Fibroblast of upper back skin (primary cell): ENCODE measurements at regions not wholly inside any gene's neighbourhood (a gene's known extent, or its start where the extent isn't known, plus 50 kb on each side); places are given as distances from the start of the nearest gene placed in this dataset.
"Not testable (repeated sequence)": the region's sequence is repeated elsewhere in the genome, so short reads cannot be mapped to it uniquely, and the experiment has no call there.

Experiments
- DNase-seq: peaks from one replicate; pipeline ENCODE4 v3.0.0-alpha.2; 2013

DNA sequence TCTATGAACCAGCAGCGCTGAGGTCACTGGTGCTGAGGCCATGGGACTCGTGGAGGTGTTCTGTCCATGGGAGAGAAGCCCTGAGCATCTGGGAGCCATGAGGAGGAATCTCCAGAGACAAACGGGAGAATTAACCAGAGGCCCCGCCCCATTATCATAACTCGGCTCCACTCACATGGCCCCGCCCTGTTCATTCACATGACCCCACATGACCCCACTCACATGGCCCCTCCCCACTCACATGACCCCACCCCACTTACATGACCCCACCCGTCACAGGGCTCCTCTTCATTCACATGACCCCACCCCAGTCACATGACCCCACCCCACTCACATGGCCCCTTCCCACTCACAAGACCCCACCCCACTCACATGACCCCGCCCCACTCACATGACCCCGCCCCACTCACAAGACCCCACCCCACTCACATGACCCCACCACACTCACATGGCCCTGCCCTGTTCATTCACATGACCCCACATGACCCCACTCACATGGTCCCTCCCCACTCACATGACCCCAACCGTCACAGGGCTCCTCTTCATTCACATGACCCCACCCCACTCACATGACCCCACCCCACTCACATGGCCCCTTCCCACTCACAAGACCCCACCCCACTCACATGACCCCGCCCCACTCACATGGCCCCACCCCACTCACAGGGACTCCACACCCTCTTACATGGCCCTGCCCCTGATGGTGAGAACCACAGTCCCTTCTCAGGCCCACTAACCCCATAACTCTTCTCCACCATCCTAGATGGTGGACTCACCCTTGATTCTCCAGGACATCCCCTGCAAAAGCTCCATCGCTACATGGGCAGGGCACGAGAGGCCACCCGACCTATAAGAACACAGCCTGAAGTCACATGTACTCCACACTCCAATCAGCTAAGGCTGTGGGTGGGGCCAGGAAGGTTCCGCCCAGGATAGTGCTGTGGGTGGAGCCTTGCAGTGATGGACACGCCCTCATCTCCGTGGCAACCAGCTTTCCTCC, 151.1 kb upstream of the SFSWAP start:
- DNase-seq = no peak

DNA sequence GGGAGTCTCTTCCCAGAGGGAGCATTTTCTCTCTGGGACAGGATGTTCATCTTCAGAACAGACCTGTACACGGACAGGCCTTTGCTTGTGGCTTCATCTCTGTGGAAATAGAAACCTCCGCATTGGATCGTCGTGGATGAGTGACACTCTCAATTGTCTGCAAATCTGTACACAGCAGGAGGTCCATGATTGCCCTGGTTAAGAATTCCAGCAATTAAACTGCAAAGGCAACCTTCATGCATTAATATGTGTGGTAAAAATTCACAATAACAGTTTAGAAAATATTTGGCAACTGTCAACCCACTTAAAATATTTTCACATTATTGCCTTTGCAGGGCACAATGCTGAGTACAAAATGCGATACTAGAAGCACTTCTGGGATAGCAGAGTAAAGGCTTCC, 149.8 kb upstream of the SFSWAP start:
- DNase-seq = no peak

DNA sequence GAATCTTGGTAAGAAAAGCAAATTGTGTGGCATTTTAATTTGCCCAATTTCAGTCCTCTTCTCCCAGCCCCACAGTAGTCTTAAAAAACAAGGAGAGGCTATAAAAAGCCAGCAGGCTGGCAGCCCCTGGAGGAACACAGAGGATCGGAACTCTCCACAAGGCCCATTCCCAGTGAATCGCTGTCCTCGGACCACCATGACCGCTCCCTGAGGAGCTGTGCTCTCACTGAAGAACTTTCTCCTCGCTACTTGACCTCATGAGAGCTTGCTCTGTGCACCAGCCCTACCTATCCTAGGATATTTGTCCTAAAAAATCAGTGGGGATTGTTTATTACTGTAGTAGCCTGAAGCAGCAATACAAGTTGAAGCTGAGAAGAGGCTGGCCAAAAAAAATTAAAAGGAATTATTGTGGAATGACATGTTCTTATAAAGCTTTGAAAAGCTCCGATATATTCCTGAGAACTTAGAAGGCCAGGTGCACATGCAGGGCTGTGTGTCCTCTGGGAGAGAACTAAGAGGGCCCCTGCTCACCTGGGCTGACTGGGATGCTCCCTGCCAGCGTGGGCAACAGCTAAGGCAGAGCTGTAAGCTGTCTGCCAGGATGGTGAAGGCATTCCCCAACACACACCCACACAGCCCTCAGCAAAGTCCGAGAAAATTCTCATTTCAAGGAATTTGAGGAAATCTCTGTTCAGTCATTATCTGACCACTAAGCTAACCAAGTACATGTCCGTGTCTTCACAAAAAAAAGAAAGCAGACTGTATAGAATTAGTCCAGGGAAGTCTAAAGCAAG, 148.8 kb upstream of the SFSWAP start:
- no peak for DNase-seq

DNA sequence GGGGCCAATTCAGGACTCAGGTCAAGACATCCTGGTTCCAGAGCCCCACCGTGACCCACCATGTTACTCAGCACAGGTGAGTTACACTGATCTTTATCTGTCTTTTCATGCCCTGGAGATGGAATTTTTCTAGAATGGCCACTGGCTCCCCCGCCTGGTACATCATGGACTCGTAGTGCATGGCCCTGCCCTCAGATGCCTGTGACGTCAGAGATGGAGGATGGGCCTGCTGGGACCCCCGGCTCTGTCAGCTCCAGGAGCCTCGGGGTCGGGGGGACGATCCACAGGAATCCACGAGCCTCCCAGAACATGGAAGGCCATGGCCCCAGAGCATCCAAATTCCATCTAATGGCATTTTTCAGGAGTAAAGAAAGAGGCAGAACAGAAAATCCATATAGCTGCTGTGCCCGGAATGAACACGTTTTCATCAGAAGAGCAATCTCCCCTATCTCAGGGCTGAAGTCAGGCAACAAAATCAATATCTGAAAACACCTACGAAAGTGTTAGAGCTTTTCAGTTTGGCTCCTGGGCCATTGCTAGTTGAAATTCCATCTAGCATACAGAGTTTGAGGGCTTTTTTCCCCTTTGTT, 146.7 kb upstream of the SFSWAP start:
- not testable (repeated sequence) for DNase-seq

DNA sequence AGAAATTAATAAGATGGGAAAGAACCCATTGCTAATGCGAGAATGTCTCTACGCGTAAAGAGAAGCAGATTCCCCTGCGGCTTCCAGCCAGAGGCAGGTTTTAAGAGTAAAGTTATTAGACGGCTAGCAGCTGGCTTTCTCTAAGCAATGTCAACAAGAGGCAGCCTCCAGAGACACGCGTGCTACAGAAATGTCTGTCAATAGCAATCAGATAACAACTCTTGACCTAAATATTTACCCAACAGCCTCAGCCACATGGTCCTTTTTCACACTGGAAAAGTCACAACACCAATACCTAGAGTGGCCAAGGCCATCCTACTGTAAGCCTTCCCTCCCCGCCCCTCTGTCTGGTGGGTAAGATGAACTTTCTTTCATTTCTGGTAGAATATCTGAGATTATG, 146.0 kb upstream of the SFSWAP start:
- DNase-seq = no peak

DNA sequence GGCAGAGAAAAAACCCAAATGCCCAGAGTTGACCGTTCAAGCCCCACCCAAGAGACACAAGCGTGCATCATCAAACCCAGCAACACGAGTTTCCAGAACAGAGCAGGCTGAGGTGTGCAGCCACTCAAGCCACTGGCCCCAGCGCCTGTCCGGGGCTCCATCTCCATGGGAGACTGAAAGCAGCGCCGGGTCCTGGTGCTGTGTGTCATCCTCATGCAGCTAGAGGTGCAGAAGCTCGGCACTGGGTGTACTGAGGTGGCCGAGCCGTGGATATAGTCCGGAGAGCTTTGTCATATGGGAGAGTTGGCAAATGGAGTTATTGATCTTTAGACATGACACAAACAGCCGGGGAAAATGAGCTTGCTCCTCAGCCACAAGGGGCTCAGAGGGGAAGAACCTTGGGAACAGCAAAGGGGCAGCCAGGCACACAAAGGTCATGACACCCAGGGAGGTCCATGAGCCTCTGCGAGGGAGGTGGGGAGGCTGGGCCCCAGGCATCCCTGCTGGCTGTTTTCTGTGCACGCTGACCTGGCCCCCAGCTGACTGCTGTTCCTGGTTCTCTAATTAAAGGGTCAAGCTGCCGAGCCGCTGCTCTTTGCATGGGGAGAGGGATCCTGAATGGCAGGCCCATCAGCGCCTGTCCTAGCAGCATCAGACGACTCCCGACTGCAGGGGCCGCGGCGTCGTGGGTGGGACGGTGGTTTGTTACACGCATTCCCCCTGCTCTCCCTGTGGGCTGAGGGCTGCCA, 145.4 kb upstream of the SFSWAP start:
- DNase-seq = no peak

DNA sequence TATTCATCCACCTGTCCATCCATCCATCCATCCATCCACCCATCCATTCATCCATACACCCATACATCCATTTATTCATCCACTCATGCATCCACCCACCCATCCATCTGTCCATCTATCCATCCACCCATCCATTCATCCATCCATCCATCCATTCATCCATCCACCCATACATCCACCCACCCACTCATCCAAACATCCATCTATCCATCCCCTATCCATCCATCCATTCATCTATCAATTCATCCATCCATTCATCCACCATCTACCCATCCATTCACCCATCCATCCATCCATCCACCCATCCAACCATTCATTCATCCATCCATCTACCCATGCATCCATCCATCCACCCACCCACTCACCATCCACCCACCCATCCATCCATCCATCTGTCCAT, 142.6 kb upstream of the SFSWAP start:
- DNase-seq = no peak

DNA sequence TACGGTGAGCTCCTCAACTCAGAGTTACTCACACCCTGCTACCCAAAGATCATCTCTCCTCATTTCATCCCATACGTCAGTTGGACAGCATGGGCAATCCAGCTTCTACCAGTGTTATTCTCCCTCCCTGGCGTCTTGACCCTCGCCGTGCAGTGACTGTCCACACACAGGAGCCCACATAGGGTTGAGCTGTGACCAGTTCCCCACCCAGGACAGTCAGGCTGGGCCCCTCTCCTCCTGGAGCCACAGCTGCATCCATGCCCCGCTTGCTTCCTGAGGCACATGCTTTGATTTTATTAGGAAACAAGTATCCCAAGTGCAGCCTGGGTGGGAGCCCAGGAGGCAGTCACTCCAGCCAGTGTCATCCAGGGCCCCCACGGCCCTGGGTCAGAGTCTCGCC, 140.3 kb upstream of the SFSWAP start:
- no peak for DNase-seq

DNA sequence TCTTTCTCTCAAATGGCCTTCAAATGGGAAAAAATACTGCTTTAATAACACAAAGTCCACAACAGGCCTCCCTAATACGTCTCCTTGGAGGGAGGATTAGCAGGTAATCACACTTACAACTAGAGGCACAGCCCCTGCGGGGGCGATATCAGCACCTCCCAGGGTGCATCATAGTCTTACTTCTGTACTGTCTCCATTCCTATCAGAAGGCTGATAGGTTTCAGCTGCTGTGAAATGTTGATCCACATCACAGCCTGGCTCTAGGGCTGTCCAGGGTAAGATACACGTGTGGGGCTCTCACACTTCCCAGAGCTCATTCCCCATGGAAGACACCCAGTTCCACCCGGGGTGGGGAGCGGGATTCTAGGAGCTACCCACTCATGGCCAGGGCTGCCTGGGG, 139.1 kb upstream of the SFSWAP start:
- DNase-seq = no peak

DNA sequence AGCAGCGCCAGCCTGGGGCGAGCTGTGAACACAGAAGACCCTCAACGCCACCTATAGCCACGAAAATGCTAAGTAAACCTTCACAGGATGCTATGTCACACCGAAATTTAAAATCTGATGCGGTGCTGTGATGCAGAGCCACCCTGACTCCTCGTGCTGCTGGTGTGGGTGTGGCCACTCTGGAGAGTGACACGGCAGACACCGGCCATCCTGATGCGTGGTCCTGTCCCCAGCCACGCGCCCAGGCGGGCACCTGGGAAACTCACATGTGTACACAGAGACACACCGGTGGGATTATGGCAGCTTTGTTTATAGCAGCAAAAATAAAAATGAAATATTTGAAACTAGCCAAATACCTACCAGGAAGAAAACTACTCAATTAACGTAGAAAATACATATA, 138.3 kb upstream of the SFSWAP start:
- no peak for DNase-seq

DNA sequence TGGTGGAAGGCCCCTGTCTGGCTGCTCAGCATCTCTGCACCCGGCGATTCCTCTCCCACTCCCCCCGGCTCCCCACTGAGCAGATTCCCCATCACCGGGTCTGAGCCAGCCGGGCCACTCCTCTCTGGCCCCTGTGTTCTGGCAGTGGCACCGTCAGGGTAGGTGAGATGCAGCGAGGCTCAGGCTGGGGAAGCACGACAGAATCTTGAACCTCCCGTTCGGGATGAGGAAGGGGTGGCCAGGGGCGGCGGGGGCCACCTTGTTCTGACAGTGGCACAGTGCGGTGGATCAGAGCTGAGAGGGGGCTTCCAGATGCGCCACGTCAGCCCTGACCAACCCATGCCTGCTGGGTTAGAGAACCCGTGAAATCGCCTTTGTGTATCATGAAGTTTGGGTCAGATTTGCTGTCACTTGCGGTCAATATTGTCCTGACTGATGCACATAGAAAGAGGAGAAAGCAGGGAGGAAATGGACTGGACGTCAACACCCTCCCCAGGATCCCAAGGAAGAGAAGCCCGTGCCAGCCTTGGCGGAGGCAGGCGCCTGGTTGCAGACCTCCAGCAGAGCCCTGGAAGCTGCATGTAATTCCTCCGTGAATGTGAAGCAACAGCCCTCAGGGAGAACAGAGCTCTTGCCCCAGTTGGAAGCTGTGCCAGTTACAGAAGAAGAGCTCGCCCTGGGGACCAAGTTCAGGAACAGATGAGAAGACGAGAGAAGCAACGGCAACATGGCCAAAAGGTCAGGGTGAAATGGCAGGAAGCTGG, 137.1 kb upstream of the SFSWAP start:
- no peak for DNase-seq

DNA sequence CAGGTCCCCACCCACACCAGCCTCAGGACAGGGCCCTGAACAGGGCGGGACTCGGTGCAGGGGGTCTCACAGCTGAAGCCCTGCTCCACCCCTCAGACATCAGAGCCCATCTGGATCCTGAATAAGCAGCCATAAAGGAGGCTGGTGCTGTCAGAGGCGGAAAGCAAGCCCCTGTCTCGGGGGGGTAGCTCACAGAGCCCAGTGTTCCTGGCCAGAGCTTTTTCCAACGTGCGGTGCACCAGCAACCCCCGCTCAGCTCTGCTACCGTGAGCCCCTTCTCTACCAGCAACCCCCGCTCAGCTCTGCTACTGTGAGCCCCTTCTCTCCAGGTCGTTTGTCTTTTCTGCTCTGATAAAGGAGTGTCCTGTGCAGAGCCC, 136.5 kb upstream of the SFSWAP start:
- no peak for DNase-seq

DNA sequence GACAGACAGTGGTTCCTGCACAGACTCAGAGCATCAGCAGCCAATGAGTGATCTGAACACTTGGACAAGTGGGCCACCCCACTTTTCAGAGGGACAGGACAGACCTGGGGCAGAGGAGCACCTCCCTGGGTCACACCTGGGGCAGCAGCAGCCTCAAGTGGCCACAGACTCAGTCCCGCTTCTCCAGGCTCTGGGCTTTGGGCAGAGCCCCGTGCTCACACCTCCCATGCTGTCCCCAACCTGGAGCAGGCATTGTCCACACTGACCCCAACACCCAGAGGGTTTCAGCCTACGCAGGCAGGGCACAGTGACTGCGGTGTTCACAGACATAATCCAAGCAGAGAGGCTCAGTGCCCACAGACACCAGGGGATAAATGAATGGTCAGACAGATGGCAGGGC, 135.5 kb upstream of the SFSWAP start:
- DNase-seq = no peak

DNA sequence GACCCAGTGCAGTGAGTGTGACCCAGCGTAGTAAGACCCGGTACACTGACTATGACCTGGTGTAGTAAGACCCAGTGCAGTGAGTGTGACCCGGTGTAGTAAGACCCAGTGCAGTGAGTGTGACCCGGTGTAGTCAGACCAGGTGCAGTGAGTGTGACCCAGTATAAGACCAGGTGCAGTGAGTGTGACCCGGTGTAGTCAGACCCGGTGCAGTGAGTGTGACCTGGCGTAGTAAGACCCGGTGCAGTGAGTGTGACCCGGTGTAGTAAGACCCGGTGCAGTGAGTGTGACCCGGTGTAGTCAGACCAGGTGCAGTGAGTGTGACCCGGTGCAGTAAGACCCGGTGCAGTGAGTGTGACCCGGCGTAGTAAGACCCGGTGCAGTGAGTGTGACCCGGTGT, 134.2 kb upstream of the SFSWAP start:
- DNase-seq = not testable (repeated sequence)

DNA sequence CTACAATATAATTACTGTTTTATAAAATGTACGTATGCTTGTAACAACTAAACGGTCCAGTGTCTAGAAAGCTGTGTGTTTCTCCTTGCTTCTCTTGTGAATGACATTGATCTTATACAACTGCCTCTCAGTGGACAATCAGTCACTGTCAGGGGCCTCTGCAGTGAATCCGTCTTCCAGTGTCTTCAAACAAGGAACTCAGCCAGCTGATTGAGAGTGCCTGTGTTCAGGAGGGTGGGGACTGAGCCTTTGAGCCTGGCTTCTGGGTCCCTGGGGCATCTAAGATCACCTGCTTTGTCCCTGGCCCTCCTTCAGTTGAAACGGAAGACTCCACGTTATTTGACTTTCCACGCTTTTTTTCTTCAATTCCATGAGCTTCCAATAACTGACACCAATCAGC, 133.1 kb upstream of the SFSWAP start:
- no peak for DNase-seq

DNA sequence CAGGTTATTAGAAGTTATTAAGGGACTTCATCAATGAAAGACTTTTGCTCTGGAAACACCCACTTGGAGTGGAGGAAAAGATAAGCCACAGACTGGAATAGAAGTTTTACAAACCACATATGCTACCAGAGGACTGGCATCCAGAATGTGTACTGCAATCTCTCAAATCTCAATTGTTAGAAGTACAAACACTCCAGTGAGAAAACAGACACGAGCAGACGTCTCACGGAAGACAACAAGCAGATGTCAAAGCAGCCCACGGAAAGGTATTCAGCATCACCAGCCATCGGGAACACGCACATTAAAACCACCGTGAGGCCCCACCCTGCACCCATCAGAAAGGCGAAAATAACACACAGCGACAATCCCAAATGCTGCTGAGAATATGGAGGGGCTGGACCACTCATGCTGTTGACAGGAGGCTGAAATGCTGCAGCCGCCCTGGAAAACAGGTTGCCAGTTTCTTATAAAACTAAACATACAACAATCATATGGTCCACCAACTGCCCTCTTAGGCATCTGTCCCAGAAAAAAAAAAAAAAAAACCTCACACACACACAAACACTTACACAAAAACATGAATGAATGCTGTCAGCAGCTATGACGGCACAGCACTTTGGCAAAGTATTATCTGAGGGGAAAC, 131.9 kb upstream of the SFSWAP start:
- no peak for DNase-seq

DNA sequence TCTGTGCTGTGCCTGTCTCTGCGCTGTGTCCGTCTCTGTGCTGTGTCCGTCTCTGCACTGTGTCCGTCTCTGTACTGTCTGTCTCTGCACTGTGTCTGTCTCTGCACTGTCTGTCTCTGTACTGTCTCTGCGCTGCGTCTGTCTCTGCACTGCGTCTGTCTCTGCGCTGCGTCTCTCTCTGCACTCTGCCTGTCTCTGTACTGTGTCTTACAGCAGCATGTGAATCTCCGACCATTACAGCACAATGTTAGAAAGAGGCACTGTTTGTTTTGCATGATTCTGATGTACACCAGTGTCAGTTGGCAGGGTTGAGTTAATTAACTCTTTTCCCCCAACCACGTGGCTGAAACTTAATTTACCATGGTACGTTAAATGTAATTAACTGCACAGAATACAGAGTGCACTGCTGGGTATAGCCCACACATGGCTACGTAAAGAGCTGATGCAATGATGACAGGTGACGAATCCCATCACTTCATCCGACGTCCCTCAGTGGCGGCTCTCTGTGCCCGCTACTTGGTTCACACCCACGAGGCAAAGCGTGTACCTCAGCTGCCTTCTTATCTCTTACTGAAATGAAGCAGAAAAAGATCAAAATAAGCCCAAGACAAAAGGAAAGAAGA, 127.7 kb upstream of the SFSWAP start:
- no peak for DNase-seq

DNA sequence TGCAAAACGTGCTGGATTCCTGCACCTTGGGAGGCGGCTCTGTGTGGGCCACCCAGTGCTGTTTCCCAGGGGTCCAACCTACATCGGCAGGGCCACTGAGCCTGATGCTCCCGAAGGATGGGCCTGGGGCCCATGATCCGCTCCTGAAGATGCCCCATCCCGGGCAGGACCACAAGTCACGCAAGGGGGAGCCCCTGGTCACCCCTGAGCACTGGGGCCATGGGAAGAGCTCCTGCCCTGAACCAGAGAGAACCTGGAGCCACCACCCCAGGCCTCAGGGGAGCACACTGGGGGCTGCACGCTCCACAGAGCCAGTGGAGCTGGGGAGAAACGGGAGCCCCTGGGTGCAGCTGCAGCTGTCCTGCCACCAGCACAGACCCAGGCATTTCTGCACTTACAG, 124.6 kb upstream of the SFSWAP start:
- no peak for DNase-seq

DNA sequence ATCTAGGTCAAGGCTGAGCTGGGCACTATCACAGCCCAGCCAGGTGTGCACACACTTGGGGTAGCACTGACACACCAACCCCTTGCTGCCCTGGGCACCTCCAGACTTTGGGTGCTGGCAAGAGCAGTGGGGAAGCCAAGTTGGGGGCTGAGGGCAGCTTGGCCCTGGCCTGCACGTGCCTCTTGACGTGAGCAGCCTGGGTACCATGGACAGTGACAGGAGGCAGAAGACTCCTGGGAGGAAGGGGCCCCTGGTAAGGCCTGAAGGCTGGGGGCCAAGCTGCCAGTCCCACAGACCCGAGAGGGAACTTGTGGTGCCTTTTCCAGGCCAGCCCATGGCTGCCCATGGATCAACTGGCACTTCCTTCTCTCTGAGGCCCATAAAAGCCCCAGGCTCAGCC, 124.1 kb upstream of the SFSWAP start:
- no peak for DNase-seq

DNA sequence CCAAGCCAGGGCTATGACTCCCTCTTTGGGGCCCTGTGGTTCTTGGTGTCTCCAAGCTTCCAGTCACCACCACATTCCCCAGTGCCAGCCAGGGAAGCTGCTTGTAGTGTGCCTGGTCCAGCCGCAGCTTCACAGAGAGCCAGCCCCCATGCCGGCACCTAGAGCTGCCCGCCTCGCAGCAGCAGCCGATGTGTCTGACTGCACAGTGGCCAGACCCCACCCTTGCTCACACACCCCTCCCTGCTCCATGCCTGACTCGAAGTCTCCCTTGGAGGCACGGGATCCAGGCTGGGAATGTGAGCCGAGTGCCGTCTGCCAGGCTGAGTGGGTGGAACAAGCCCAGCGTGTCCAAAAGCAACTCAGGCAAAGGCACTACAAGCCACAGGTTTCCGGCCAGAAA, 123.3 kb upstream of the SFSWAP start:
- DNase-seq = no peak

DNA sequence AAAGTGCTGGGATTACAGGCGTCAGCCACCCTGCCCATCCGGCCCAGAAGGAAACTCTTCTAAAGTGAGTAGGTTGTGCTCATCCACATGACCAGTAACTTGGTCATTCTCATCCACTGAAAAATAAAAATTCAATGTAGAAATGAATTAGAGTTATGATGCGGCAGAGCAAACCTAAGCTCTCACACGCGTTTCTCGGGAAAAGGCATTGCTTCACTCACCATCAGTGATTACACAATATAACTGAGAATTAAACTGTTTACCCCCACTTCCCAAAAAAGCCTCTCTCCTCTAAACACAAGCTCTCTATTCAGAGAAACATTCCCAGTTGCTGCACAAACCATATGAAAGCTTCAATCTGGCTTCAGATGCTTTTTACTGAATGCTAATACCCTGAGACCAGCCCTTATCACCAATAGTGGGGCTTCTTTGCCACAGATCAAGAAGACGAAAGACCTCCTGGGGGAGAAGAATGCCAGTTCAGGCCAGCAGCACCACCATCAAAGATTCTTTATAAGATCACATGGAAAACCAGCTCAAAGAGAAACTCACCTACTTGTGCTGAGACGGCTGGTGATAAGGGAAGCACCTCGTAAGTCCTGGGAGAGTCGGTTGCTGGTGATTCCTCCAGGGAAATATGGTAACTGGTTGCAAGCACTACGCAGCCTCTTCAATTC, 121.5 kb upstream of the SFSWAP start:
- DNase-seq = no peak
